H1 (cell line): ENCODE measurements at regions not wholly inside any gene's neighbourhood (a gene's known extent, or its start where the extent isn't known, plus 50 kb on each side); places are given as distances from the start of the nearest gene placed in this dataset.
"Not testable (repeated sequence)": the region's sequence is repeated elsewhere in the genome, so short reads cannot be mapped to it uniquely, and the experiment has no call there.

ENCODE experiments used
- CTCF ChIA-PET: fragments of 300-600 bp; sonication (Branson Sonifier 250); formaldehyde crosslinking; loops from one replicate; lab custom pipeline; 2021; ENCODE audit not compliant: partially characterized antibody; lab: Charles Lee
- POLR2A ChIA-PET: fragments of 300-600 bp; sonication (Branson Sonifier 250); formaldehyde crosslinking; loops from one replicate; lab custom pipeline; 2021; ENCODE audit warnings: inconsistent platforms; ENCODE audit not compliant: partially characterized antibody; lab: Charles Lee
- DNase-seq, 2 experiments: peaks; one replicate each; pipeline versions ENCODE4 v3.0.0 to v3.0.0-alpha.2; 2010 to 2022; ENCODE audit warnings: low spot score in 2 of 2, low read depth in 1 of 2, mixed read lengths in 1 of 2
- FAIRE-seq: peaks from 2 replicates; lab custom pipeline; 2011; peaks lifted over from hg19 to GRCh38; lab: Jason Lieb, UNC
- H2AFZ ChIP-seq: 2 replicates; pipeline ENCODE4 v1.8.1; 2012; ENCODE audit warnings: low read length, inconsistent platforms
- H2AK5ac ChIP-seq: 2 replicates; pipeline ENCODE4 v1.6.1; 2013; ENCODE audit warnings: low read depth, low read length
- H2BK120ac ChIP-seq: replicated peaks from 2 replicates; pipeline ENCODE3; 2013; ENCODE audit warnings: low read depth, low read length, inconsistent platforms
- H2BK12ac ChIP-seq: 2 replicates; pipeline ENCODE4 v1.6.1; 2013; ENCODE audit warnings: low read depth, low read length
- H2BK15ac ChIP-seq: 2 replicates; pipeline ENCODE4 v1.6.1; 2013; ENCODE audit warnings: low read length
- H2BK20ac ChIP-seq: 2 replicates; pipeline ENCODE4 v1.6.1; 2013; ENCODE audit warnings: low read length
- H2BK5ac ChIP-seq: 2 replicates; pipeline ENCODE4 v1.6.1; 2013; ENCODE audit warnings: low read depth, low read length
- H3K14ac ChIP-seq: 2 replicates; pipeline ENCODE4 v1.6.1; 2013; ENCODE audit warnings: inconsistent platforms; ENCODE audit not compliant: insufficient read length
- H3K18ac ChIP-seq: 2 replicates; pipeline ENCODE4 v1.6.1; 2013; ENCODE audit warnings: low read length; ENCODE audit errors: extremely low read depth
- H3K23ac ChIP-seq: 2 replicates; pipeline ENCODE4 v1.6.1; 2013; ENCODE audit warnings: inconsistent platforms; ENCODE audit not compliant: insufficient read length
- H3K23me2 ChIP-seq: 2 replicates; pipeline ENCODE4 v1.6.1; 2013; ENCODE audit warnings: low read depth, low read length
- H3K27ac ChIP-seq: 2 replicates; pipeline ENCODE4 v1.6.1; 2011; ENCODE audit warnings: low read depth, low read length, inconsistent platforms
- H3K27me3 ChIP-seq, 4 experiments: replicated peaks in 1 of 4; 1 replicate in 1 of 4; 2 replicates in 3 of 4; pipeline versions ENCODE4 v1.6.1 to v1.8.1; 2011 to 2013; ENCODE audit warnings: low read length in 3 of 4, mild to moderate bottlenecking in 3 of 4, inconsistent platforms in 2 of 4, mixed read lengths in 2 of 4, moderate library complexity in 1 of 4; ENCODE audit not compliant: control insufficient read depth in 3 of 4, insufficient read depth in 3 of 4; ENCODE audit errors: extremely low read depth in 1 of 4
- H3K36me3 ChIP-seq, 4 experiments: 2 replicates each; pipeline versions ENCODE4 v1.6.1 to v1.8.1; 2011 to 2013; ENCODE audit warnings: mild to moderate bottlenecking in 4 of 4, low read length in 3 of 4, moderate library complexity in 2 of 4, control low read depth in 1 of 4, inconsistent platforms in 1 of 4; ENCODE audit not compliant: insufficient read depth in 4 of 4, control insufficient read depth in 2 of 4
- H3K4ac ChIP-seq: replicated peaks from 2 replicates; pipeline ENCODE3; 2013; ENCODE audit warnings: low read length, low read depth, mixed read lengths, inconsistent platforms; ENCODE audit not compliant: insufficient read length
- H3K4me1 ChIP-seq, 4 experiments: replicated peaks in 1 of 4; 1 replicate in 1 of 4; 2 replicates in 3 of 4; pipeline versions ENCODE4 v1.6.1 to v1.8.1; 2011 to 2013; ENCODE audit warnings: low read length in 3 of 4, inconsistent platforms in 2 of 4, mixed read lengths in 1 of 4; ENCODE audit not compliant: insufficient read depth in 4 of 4, control insufficient read depth in 3 of 4
- H3K4me2 ChIP-seq, 2 experiments: 2 replicates each; pipeline versions ENCODE4 v1.6.1 to v1.8.1; 2011 to 2013; ENCODE audit warnings: low read depth in 2 of 2, low read length in 2 of 2, control low read depth in 1 of 2, inconsistent platforms in 1 of 2, mild to moderate bottlenecking in 1 of 2; ENCODE audit not compliant: insufficient read depth in 1 of 2
- H3K4me3 ChIP-seq, 4 experiments: fragments of 200-600, 300-600 bp in 1 of 4; sonication (generic), shearing (Covaris generic), sonication (Bioruptor Twin) in 1 of 4; 2 replicates each; pipeline versions ENCODE4 v1.5.1 to v1.8.1; 2011 to 2016; ENCODE audit warnings: low read length in 4 of 4, low read depth in 3 of 4, control low read depth in 2 of 4, inconsistent platforms in 2 of 4, mild to moderate bottlenecking in 2 of 4, mixed read lengths in 1 of 4, moderate library complexity in 1 of 4; ENCODE audit not compliant: insufficient read depth in 2 of 4; ENCODE audit errors: extremely low read depth in 1 of 4
- H3K56ac ChIP-seq: replicated peaks from 2 replicates; pipeline ENCODE3; 2013; ENCODE audit warnings: low read depth, mild to moderate bottlenecking, mixed read lengths, low read length, inconsistent platforms; ENCODE audit not compliant: insufficient read length
- H3K79me1 ChIP-seq: 2 replicates; pipeline ENCODE4 v1.6.1; 2013; ENCODE audit warnings: low read depth, low read length, control low read depth
- H3K79me2 ChIP-seq, 2 experiments: 2 replicates each; pipeline versions ENCODE4 v1.6.1 to v1.8.1; 2012 to 2013; ENCODE audit warnings: low read length in 2 of 2, mild to moderate bottlenecking in 2 of 2, inconsistent platforms in 1 of 2; ENCODE audit not compliant: insufficient read depth in 2 of 2, control insufficient read depth in 1 of 2
- H3K9ac ChIP-seq, 4 experiments: replicated peaks in 1 of 4; 1 replicate in 1 of 4; 2 replicates in 3 of 4; pipeline versions ENCODE4 v1.6.1 to v1.8.1; 2011 to 2013; ENCODE audit warnings: low read depth in 3 of 4, low read length in 3 of 4, control low read depth in 2 of 4, mild to moderate bottlenecking in 2 of 4, moderate library complexity in 2 of 4, inconsistent platforms in 1 of 4; ENCODE audit errors: extremely low read depth in 1 of 4
- H3K9me3 ChIP-seq, 2 experiments: 2 replicates each; pipeline versions ENCODE4 v1.6.1 to v1.8.1; 2012 to 2013; ENCODE audit warnings: mild to moderate bottlenecking in 2 of 2, moderate library complexity in 2 of 2, control low read depth in 1 of 2, inconsistent platforms in 1 of 2, low read depth in 1 of 2, low read length in 1 of 2, mixed read lengths in 1 of 2; ENCODE audit not compliant: insufficient read depth in 2 of 2
- H4K20me1 ChIP-seq, 2 experiments: replicated peaks in 1 of 2; 2 replicates each; pipeline versions ENCODE3 to v1.8.1; 2011 to 2013; ENCODE audit warnings: inconsistent platforms in 2 of 2, low read length in 2 of 2, mild to moderate bottlenecking in 1 of 2; ENCODE audit not compliant: insufficient read depth in 2 of 2, control insufficient read depth in 1 of 2
- H4K5ac ChIP-seq: 2 replicates; pipeline ENCODE4 v1.6.1; 2013; ENCODE audit warnings: low read length, low read depth, mixed read lengths, inconsistent platforms; ENCODE audit not compliant: insufficient read length
- H4K8ac ChIP-seq: 2 replicates; pipeline ENCODE4 v1.8.0; 2013; ENCODE audit warnings: mild to moderate bottlenecking, moderate library complexity, low read length, inconsistent platforms; ENCODE audit not compliant: insufficient read depth; ENCODE audit errors: extremely low read depth
- H4K91ac ChIP-seq: replicated peaks from 2 replicates; pipeline ENCODE3; 2013; ENCODE audit warnings: low read length, mixed read lengths, inconsistent platforms; ENCODE audit not compliant: insufficient read length
- WGBS, 2 experiments: shearing (Covaris generic) in 1 of 2; methylation state at CpG; one replicate each; pipeline versions ENCODE4 v1.1.6 to v1.1.7; 2013 to 2015; ENCODE audit warnings: low lambda C conversion rate in 2 of 2, mixed read lengths in 2 of 2, inconsistent platforms in 1 of 2, low coverage in 1 of 2, missing lambda C conversion rate in 1 of 2; ENCODE audit not compliant: insufficient replicate concordance in 2 of 2, insufficient coverage in 1 of 2, insufficient read length in 1 of 2; ENCODE audit errors: extremely low coverage in 1 of 2, missing lambda C conversion rate in 1 of 2; 5-methylcytosine and 5-hydroxymethylcytosine counted together

DNA sequence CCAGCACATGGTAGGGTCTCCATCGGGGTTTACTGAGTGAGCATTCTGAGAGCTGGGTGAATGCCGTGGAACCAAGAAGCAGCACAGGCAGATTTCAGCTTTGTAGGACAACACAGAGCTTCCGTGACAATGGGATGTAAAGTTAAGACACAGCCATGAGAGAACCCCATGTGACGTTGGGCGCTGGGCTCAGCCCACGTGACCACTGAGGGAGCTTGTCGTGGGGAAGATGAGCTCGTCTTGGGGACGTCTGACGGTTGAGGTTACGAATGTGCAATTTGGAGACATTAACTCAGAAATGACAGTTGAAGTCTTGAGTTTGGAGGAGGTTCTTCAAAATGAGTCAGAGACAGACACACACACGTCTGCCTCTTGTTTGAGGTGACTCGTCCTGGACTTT is 51.5 kb upstream of the MUC20 start:
- H2BK5ac ChIP-seq, H2AK5ac ChIP-seq, H2BK12ac ChIP-seq, H3K23ac ChIP-seq, H3K79me1 ChIP-seq, H3K14ac ChIP-seq, POLR2A ChIA-PET, FAIRE-seq, H3K79me2 ChIP-seq, H2BK120ac ChIP-seq, H3K23me2 ChIP-seq, H3K27ac ChIP-seq, H3K9me3 ChIP-seq, H4K8ac ChIP-seq, H3K36me3 ChIP-seq, CTCF ChIA-PET, H3K4me1 ChIP-seq, H3K27me3 ChIP-seq, H3K4me3 ChIP-seq, H3K18ac ChIP-seq, H2BK20ac ChIP-seq, H4K5ac ChIP-seq, H4K91ac ChIP-seq, H3K9ac ChIP-seq, H3K56ac ChIP-seq, H2AFZ ChIP-seq, H4K20me1 ChIP-seq, H3K4me2 ChIP-seq, H3K4ac ChIP-seq, DNase-seq, H2BK15ac ChIP-seq: not testable (repeated sequence)
- 84% methylated on average over 9 of the region's 13 CpGs; no CpG with 5 or more reads in 1 of the 2 experiments for WGBS, 2 experiments

DNA sequence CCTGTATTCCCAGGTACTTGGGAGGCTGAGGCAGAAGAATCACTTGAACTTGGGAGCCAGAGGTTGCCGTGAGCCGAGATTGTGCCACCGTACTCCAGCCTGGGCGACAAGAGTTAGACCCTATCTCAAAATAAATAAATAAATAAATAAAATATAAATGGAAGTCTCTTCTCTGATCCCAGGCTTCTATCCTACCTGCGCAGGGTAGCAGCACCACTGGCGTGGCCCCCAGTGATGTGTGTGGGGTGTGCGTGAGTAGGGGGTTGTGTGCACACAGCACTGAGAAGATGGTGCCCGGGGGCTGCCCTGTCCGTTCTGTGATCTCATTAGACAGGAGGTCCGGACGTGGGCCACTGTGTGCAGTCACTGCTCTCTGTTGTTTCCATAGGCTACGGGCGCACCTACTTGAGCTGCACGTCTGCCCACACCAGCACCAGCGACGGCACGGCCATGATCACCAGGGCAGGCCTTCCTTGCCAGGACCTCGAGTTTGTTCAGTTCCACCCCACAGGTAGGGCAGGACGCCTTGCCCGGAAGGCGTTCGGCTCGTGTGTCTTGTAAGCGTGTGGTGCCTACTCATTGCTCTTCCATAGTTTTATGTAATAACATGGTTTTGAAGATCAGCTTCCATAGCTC is 52.5 kb upstream of the MUC20 start:
- H2BK120ac ChIP-seq, H2BK15ac ChIP-seq, FAIRE-seq, H3K4me2 ChIP-seq, H2AFZ ChIP-seq, H3K18ac ChIP-seq, H3K9ac ChIP-seq, H3K36me3 ChIP-seq, H3K9me3 ChIP-seq, CTCF ChIA-PET, H3K23me2 ChIP-seq, H4K5ac ChIP-seq, H3K79me2 ChIP-seq, H3K4ac ChIP-seq, H2BK20ac ChIP-seq, H4K91ac ChIP-seq, H3K79me1 ChIP-seq, POLR2A ChIA-PET, H3K56ac ChIP-seq, DNase-seq, H3K4me3 ChIP-seq, H2AK5ac ChIP-seq, H3K14ac ChIP-seq, H2BK5ac ChIP-seq, H2BK12ac ChIP-seq, H4K20me1 ChIP-seq, H3K4me1 ChIP-seq, H3K27me3 ChIP-seq, H3K23ac ChIP-seq, H3K27ac ChIP-seq, H4K8ac ChIP-seq: not testable (repeated sequence)
- WGBS, 2 experiments: 85% methylated on average over 18 of the region's 24 CpGs; no CpG with 5 or more reads in 1 of the 2 experiments
